K562 (cell line): ENCODE measurements at regions not wholly inside any gene's neighbourhood (a gene's known extent, or its start where the extent isn't known, plus 50 kb on each side); places are given as distances from the start of the nearest gene placed in this dataset.

ENCODE experiments used
- ATAC-seq: fragments of 200-7000 bp; cut with Tn5 transposase; 3 replicates; pipeline ENCODE4 v1.9.1; 2020; ENCODE audit warnings: moderate library complexity
- BruUV-seq: library from RNA; stranded (reverse); fragments of 400-500 nt; replicated peaks from 2 replicates; lab custom pipeline; 2021; lab: Mats Ljungman, UMichigan
- CTCF ChIA-PET: fragments of 300-600 bp; formaldehyde crosslinking; extraction: SDS; loops from one replicate; lab custom pipeline; 2021; ENCODE audit warnings: low intra/inter-chr PET ratio; lab: Yijun Ruan, JAX
- POLR2A ChIA-PET: fragments of 300-600, 350-650 bp; sonication (Branson Sonifier 250); formaldehyde crosslinking; extraction: SDS; loops from one replicate; lab custom pipeline; 2021; ENCODE audit warnings: antibody characterized with exemption, inconsistent platforms; lab: Yijun Ruan, JAX
- DNase-seq, 4 experiments: peaks; one replicate each; pipeline versions ENCODE4 v3.0.0 to v3.0.0-alpha.2; 2011 to 2018; ENCODE audit warnings: low spot score in 3 of 4, mixed read lengths in 3 of 4; ENCODE audit errors: extremely low read depth in 1 of 4
- FAIRE-seq: peaks from 2 replicates; lab custom pipeline; 2011; peaks lifted over from hg19 to GRCh38; lab: Jason Lieb, UNC
- H2AFZ ChIP-seq: 2 replicates; pipeline ENCODE4 v1.6.0; 2011; ENCODE audit warnings: low read depth, low read length, control low read depth, inconsistent platforms
- H3K27ac ChIP-seq: fragments of 200-600 bp; 3 replicates; pipeline ENCODE4 v1.8.0; 2011; ENCODE audit warnings: low read depth, mild to moderate bottlenecking, control low read depth, inconsistent platforms, low read length, moderate library complexity, mixed read lengths; ENCODE audit errors: extremely low read depth
- H3K27me3 ChIP-seq, 2 experiments: fragments of 300-600 bp in 1 of 2; 2 replicates in 1 of 2; 3 replicates in 1 of 2; pipeline versions ENCODE4 v1.6.0 to v1.8.0; 2011; ENCODE audit warnings: inconsistent platforms in 2 of 2, low read length in 2 of 2, mild to moderate bottlenecking in 1 of 2, mixed read lengths in 1 of 2, moderate library complexity in 1 of 2; ENCODE audit not compliant: control insufficient read depth in 2 of 2, insufficient read depth in 2 of 2
- H3K36me3 ChIP-seq: fragments of 300-600 bp; 3 replicates; pipeline ENCODE4 v1.8.0; 2011; ENCODE audit warnings: mild to moderate bottlenecking, low read length, inconsistent platforms; ENCODE audit not compliant: control insufficient read depth, insufficient read depth
- H3K4me1 ChIP-seq, 2 experiments: fragments of 200-600 bp in 1 of 2; replicated peaks in 1 of 2; 2 replicates in 1 of 2; 3 replicates in 1 of 2; pipeline versions ENCODE4 v1.5.1 to v1.8.0; 2011; ENCODE audit warnings: inconsistent platforms in 2 of 2, low read length in 2 of 2, mild to moderate bottlenecking in 1 of 2, mixed read lengths in 1 of 2, moderate library complexity in 1 of 2; ENCODE audit not compliant: control insufficient read depth in 2 of 2, insufficient read depth in 2 of 2
- H3K4me2 ChIP-seq: 2 replicates; pipeline ENCODE4 v1.6.1; 2011; ENCODE audit warnings: low read length, control low read depth, inconsistent platforms, mixed read lengths; ENCODE audit not compliant: insufficient read depth
- H3K4me3 ChIP-seq: fragments of 200-600 bp; sonication (generic), shearing (Covaris generic); 2 replicates; pipeline ENCODE4 v1.5.1; 2016; ENCODE audit warnings: control low read depth, inconsistent platforms
- H3K79me2 ChIP-seq: fragments of 200-600 bp; 3 replicates; pipeline ENCODE4 v1.8.0; 2011; ENCODE audit warnings: low read length, inconsistent platforms; ENCODE audit not compliant: control insufficient read depth, insufficient read depth
- H3K9ac ChIP-seq, 2 experiments: 2 replicates each; pipeline versions ENCODE4 v1.6.0 to v1.6.1; 2011; ENCODE audit warnings: low read depth in 2 of 2, low read length in 2 of 2, control low read depth in 1 of 2, inconsistent platforms in 1 of 2, mild to moderate bottlenecking in 1 of 2, mixed read lengths in 1 of 2; ENCODE audit not compliant: insufficient read depth in 1 of 2
- H3K9me1 ChIP-seq: one replicate; pipeline ENCODE4 v1.6.0; 2011; ENCODE audit warnings: inconsistent platforms, mild to moderate bottlenecking, low read length, moderate library complexity; ENCODE audit not compliant: control insufficient read depth, insufficient read depth
- H3K9me3 ChIP-seq: replicated peaks from 2 replicates; pipeline ENCODE4 v1.5.1; 2011; ENCODE audit warnings: low read depth, low read length, inconsistent platforms; ENCODE audit not compliant: control insufficient read depth, insufficient read depth
- H4K20me1 ChIP-seq: replicated peaks from 2 replicates; pipeline ENCODE4 v1.6.1; 2011; ENCODE audit warnings: low read length, inconsistent platforms, mixed read lengths; ENCODE audit not compliant: control insufficient read depth, insufficient read depth
- IFI16 ChIP-seq: fragments of 250-450 bp; sonication (Bioruptor Pico); IDR thresholded peaks from 2 replicates; pipeline ENCODE4 v2.1.2; 2022; ENCODE audit warnings: mild to moderate bottlenecking, inconsistent platforms
- MED1 ChIP-seq: sonication (generic); formaldehyde crosslinking; IDR thresholded peaks from 2 replicates; pipeline ENCODE4 v1.8.1; 2023; ENCODE audit warnings: missing genetic modification reagents, borderline replicate concordance
- NCOA1 ChIP-seq: fragments of 450-650 bp; IDR thresholded peaks from 2 replicates; pipeline ENCODE4 v1.6.1; 2016; ENCODE audit warnings: low read depth
- PHF20 ChIP-seq: fragments of 450-650 bp; IDR thresholded peaks from 2 replicates; pipeline ENCODE4 v1.6.1; 2018; ENCODE audit not compliant: partially characterized antibody
- RREB1 ChIP-seq: fragments of 250-450 bp; sonication (Bioruptor Pico); IDR thresholded peaks from 2 replicates; pipeline ENCODE4 v1.4.0; 2020
- ZNF232 ChIP-seq: sonication (generic); formaldehyde crosslinking; IDR thresholded peaks from 2 replicates; pipeline ENCODE4 v1.8.0; 2022; ENCODE audit warnings: mild to moderate bottlenecking, missing genetic modification reagents
- ZNF398 ChIP-seq: fragments of 250-450 bp; sonication (Bioruptor Pico); IDR thresholded peaks from 2 replicates; pipeline ENCODE4 v1.8.0; 2021; ENCODE audit warnings: moderate library complexity, mild to moderate bottlenecking, inconsistent platforms
- WGBS: fragments of 100-300 bp; shearing (Covaris generic); methylation state at CpG from one replicate; pipeline ENCODE4 v1.1.6; 2016; ENCODE audit warnings: low coverage, mixed read lengths; ENCODE audit not compliant: insufficient coverage; ENCODE audit errors: missing lambda C conversion rate; 5-methylcytosine and 5-hydroxymethylcytosine counted together
- in situ Hi-C: fragments of 300-500 bp; cut with MboI; formaldehyde crosslinking; loops from 4 replicates; pipeline ENCODE4 v1.15.0; 2018; ENCODE audit warnings: inconsistent platforms, mixed read lengths
- intact Hi-C: fragments of 100-400 bp; cut with micrococcal nuclease; formaldehyde crosslinking; loops from 2 replicates; pipeline ENCODE4 v1.14.2; 2022
- TF ChIP-seq, protein P1 (sequence below), 2 experiments: fragments of 150-350 bp in 1 of 2; IDR thresholded peaks; 2 replicates each; pipeline ENCODE4 v1.6.1; 2012 to 2016; ENCODE audit warnings: low read depth in 2 of 2, low read length in 2 of 2, mild to moderate bottlenecking in 1 of 2, moderate library complexity in 1 of 2

DNA sequence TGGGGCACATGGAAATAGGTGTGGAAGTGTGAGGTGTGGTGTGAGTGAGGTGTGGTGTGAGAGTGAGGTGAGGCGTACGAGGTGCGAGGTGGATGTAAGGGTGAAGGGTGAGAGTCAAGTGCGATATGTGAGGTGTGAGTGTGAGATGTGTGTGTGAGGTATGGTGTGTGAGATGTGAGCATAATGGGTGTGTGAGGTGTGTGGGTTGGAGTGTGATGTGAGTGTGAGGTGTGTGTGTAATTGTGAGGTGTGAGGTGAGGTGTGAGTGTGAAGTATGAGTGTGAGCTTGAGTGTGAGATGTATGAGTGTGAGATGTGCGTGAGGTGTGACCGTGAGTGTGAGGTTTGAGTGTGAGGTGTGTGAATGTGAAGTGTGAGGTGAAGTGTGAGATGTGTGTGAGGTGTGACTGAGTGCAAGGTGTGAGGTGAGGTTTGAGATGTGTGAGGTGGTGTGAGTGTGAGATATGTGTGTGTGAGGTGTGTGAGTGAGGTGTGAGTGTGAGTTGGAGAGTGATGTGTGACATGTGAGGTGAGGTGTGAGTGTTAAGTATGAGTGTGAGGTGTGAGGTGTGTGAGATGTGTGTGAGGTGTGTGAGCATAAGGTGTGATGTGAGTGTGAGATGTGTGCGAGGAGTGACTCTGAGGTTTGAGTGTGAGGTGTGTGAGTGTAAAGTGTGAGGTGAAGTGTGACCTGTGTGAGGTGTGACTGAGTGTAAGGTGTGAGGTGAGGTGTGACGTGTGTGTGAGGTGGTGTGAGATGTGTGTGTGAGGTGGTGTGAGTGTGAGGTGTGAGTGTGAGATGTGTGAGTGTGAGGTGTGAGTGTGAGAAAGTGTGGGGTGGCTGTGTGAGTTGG lies 354.0 kb downstream of the FOXL1 start:
- Histone ChIP-seq H3K4me1 (peaks cover 19 to 26% of the 10 kb centered on the region in 2 experiments), H3K4me3 (no peak overlapping the region), H3K9me3 (no peaks in the 10 kb centered on the region; the same call in 1 of the 2 replicates), H3K9me1 (no peaks in the 10 kb centered on the region), H2AFZ (no peak overlapping the region), H4K20me1 (peaks cover 13% of the 10 kb centered on the region; the same call in 1 of the 2 replicates), H3K27me3 (peaks cover 15 to 71% of the 10 kb centered on the region in 2 experiments; a peak in 4 of 5 replicates), H3K27ac (no peak overlapping the region), H3K9ac (no peak overlapping the region), H3K36me3 (no peaks in the 10 kb centered on the region), H3K79me2 (no peaks in the 10 kb centered on the region), H3K4me2 (no peak overlapping the region)
- 22% methylated on average over 7 of the region's 8 CpGs for WGBS
- no TSS peak for BruUV-seq
- POLR2A ChIA-PET, result no interaction called here
- FAIRE-seq, result no peak
- intact Hi-C loops (no loop called here), in situ Hi-C loops (no loop called here)
- no peak for DNase-seq
- CTCF ChIA-PET, result no interaction called here
- no peak for ATAC-seq
- TF ChIP-seq ZNF398 (CRISPR knock-in tag), result no peak
- TF ChIP-seq MED1 (CRISPR knock-in tag), result no peak
- TF ChIP-seq RREB1, result no peak
- no peak for TF ChIP-seq NCOA1
- TF ChIP-seq IFI16 (CRISPR knock-in tag), result no peak
- TF ChIP-seq, protein P1, sequence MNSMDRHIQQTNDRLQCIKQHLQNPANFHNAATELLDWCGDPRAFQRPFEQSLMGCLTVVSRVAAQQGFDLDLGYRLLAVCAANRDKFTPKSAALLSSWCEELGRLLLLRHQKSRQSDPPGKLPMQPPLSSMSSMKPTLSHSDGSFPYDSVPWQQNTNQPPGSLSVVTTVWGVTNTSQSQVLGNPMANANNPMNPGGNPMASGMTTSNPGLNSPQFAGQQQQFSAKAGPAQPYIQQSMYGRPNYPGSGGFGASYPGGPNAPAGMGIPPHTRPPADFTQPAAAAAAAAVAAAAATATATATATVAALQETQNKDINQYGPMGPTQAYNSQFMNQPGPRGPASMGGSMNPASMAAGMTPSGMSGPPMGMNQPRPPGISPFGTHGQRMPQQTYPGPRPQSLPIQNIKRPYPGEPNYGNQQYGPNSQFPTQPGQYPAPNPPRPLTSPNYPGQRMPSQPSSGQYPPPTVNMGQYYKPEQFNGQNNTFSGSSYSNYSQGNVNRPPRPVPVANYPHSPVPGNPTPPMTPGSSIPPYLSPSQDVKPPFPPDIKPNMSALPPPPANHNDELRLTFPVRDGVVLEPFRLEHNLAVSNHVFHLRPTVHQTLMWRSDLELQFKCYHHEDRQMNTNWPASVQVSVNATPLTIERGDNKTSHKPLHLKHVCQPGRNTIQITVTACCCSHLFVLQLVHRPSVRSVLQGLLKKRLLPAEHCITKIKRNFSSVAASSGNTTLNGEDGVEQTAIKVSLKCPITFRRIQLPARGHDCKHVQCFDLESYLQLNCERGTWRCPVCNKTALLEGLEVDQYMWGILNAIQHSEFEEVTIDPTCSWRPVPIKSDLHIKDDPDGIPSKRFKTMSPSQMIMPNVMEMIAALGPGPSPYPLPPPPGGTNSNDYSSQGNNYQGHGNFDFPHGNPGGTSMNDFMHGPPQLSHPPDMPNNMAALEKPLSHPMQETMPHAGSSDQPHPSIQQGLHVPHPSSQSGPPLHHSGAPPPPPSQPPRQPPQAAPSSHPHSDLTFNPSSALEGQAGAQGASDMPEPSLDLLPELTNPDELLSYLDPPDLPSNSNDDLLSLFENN (IDR thresholded peaks at IDR 0.05; ENCODE audit: low read depth in 2 of 2, low read length in 2 of 2), result no peak
- TF ChIP-seq ZNF232 (CRISPR knock-in tag), result no peak
- TF ChIP-seq PHF20, result no peak
